ENCODE measurements at regions not wholly inside any gene's neighbourhood (a gene's known extent, or its start where the extent isn't known, plus 50 kb on each side); places are given as distances from the start of the nearest gene placed in this dataset.

GRCh38 chr7:155182406-155182970 lies 112.4 kb downstream of the HTR5A start:
- no peak for DNase-seq

GRCh38 chr7:155183655-155184054 lies 113.5 kb downstream of the HTR5A start:
- DNase-seq: no peak

- no peak for DNase-seq
Observed at GRCh38 chr7:155184923-155185322, 112.8 kb upstream of the INSIG1 start.

GRCh38 chr7:155187061-155187785 lies 110.5 kb upstream of the INSIG1 start:
- DNase-seq: no peak

GRCh38 chr7:155188357-155188756 lies 109.3 kb upstream of the INSIG1 start:
- DNase-seq: no peak

- no peak for DNase-seq
Observed at GRCh38 chr7:155188821-155189581, 108.7 kb upstream of the INSIG1 start.

GRCh38 chr7:155189590-155189989 lies 108.1 kb upstream of the INSIG1 start:
- no peak for DNase-seq

GRCh38 chr7:155190688-155191087 lies 107.0 kb upstream of the INSIG1 start:
- peak; percentile 70 for DNase-seq

- no peak for DNase-seq
Observed at GRCh38 chr7:155191137-155191536, 106.5 kb upstream of the INSIG1 start.

- no peak for DNase-seq
Observed at GRCh38 chr7:155191901-155192478, 105.7 kb upstream of the INSIG1 start.

- no peak for DNase-seq
Observed at GRCh38 chr7:155192961-155193640, 104.6 kb upstream of the INSIG1 start.

GRCh38 chr7:155193716-155194115 lies 104.0 kb upstream of the INSIG1 start:
- DNase-seq: no peak

- DNase-seq: no peak
Observed at GRCh38 chr7:155194382-155195140, 103.1 kb upstream of the INSIG1 start.

GRCh38 chr7:155195939-155196523 lies 101.6 kb upstream of the INSIG1 start:
- DNase-seq: no peak

GRCh38 chr7:155198196-155198892 lies 99.3 kb upstream of the INSIG1 start:
- DNase-seq: no peak

GRCh38 chr7:155198901-155199845 lies 98.5 kb upstream of the INSIG1 start:
- peak; percentile 40 for DNase-seq

GRCh38 chr7:155201325-155202087 lies 96.2 kb upstream of the INSIG1 start:
- no peak for DNase-seq

GRCh38 chr7:155202106-155202871 lies 95.4 kb upstream of the INSIG1 start:
- no peak for DNase-seq
